Mesenchymal stem cell (in vitro differentiated cells and primary cell): ENCODE measurements at regions not wholly inside any gene's neighbourhood (a gene's known extent, or its start where the extent isn't known, plus 50 kb on each side); places are given as distances from the start of the nearest gene placed in this dataset.
"Not testable (repeated sequence)": the region's sequence is repeated elsewhere in the genome, so short reads cannot be mapped to it uniquely, and the experiment has no call there.

Experiments
- DNase-seq: peaks from one replicate; pipeline ENCODE4 v3.0.0-alpha.2; 2013
- H2AFZ ChIP-seq: one replicate; pipeline ENCODE4 v1.6.1; 2013; ENCODE audit warnings: low read depth, mild to moderate bottlenecking, control low read depth, inconsistent platforms, low read length, moderate library complexity
- H2AK5ac ChIP-seq: 2 replicates; pipeline ENCODE4 v1.6.1; 2013; ENCODE audit warnings: low read length, moderate library complexity, mild to moderate bottlenecking, inconsistent platforms; ENCODE audit not compliant: severe bottlenecking
- H2BK120ac ChIP-seq: one replicate; pipeline ENCODE4 v1.6.1; 2013; ENCODE audit warnings: low read depth, mild to moderate bottlenecking, inconsistent platforms, low read length, moderate library complexity
- H2BK12ac ChIP-seq, 2 experiments: one replicate each; pipeline ENCODE4 v1.6.1; 2013; ENCODE audit warnings: inconsistent platforms in 2 of 2, low read length in 2 of 2, mild to moderate bottlenecking in 2 of 2, moderate library complexity in 2 of 2, control low read depth in 1 of 2
- H2BK15ac ChIP-seq: one replicate; pipeline ENCODE4 v1.6.1; 2013; ENCODE audit warnings: mild to moderate bottlenecking, low read depth, inconsistent platforms; ENCODE audit not compliant: poor library complexity, severe bottlenecking
- H2BK5ac ChIP-seq: 2 replicates; pipeline ENCODE4 v1.6.1; 2013; ENCODE audit warnings: low read depth, mild to moderate bottlenecking, low read length, control low read depth, inconsistent platforms; ENCODE audit not compliant: poor library complexity, severe bottlenecking
- H3K14ac ChIP-seq, 2 experiments: one replicate each; pipeline ENCODE4 v1.6.1; 2013; ENCODE audit warnings: inconsistent platforms in 2 of 2, low read length in 2 of 2, control low read depth in 1 of 2, mild to moderate bottlenecking in 1 of 2, moderate library complexity in 1 of 2
- H3K18ac ChIP-seq, 2 experiments: one replicate each; pipeline ENCODE4 v1.6.1; 2013; ENCODE audit warnings: inconsistent platforms in 2 of 2, low read length in 2 of 2, control low read depth in 1 of 2, low read depth in 1 of 2, mild to moderate bottlenecking in 1 of 2
- H3K23ac ChIP-seq, 2 experiments: one replicate each; pipeline ENCODE4 v1.6.1; 2013; ENCODE audit warnings: inconsistent platforms in 2 of 2, low read length in 2 of 2, mild to moderate bottlenecking in 2 of 2, moderate library complexity in 2 of 2, control low read depth in 1 of 2
- H3K27ac ChIP-seq: 2 replicates; pipeline ENCODE4 v1.5.1; 2013; ENCODE audit warnings: mild to moderate bottlenecking, moderate library complexity, low read length, control low read depth, inconsistent platforms; ENCODE audit not compliant: poor library complexity, severe bottlenecking
- H3K27me3 ChIP-seq, 2 experiments: 2 replicates each; pipeline versions ENCODE4 v1.6.1 to v1.7.0; 2013; ENCODE audit warnings: low read length in 2 of 2, mild to moderate bottlenecking in 2 of 2, moderate library complexity in 2 of 2, control low read depth in 1 of 2, inconsistent platforms in 1 of 2; ENCODE audit not compliant: control insufficient read depth in 1 of 2, insufficient read depth in 1 of 2
- H3K36me3 ChIP-seq, 2 experiments: 2 replicates each; pipeline versions ENCODE4 v1.6.1 to v1.7.0; 2013; ENCODE audit warnings: low read length in 2 of 2, control low read depth in 1 of 2, inconsistent platforms in 1 of 2, low read depth in 1 of 2, mild to moderate bottlenecking in 1 of 2; ENCODE audit not compliant: insufficient read depth in 2 of 2, control insufficient read depth in 1 of 2
- H3K4ac ChIP-seq, 2 experiments: one replicate each; pipeline ENCODE4 v1.6.1; 2013; ENCODE audit warnings: inconsistent platforms in 2 of 2, low read length in 2 of 2, mild to moderate bottlenecking in 2 of 2, moderate library complexity in 2 of 2, control low read depth in 1 of 2, low read depth in 1 of 2
- H3K4me1 ChIP-seq: 2 replicates; pipeline ENCODE4 v1.6.1; 2013; ENCODE audit warnings: low read depth, low read length, control low read depth; ENCODE audit not compliant: control insufficient read depth, insufficient read depth
- H3K4me2 ChIP-seq: 2 replicates; pipeline ENCODE4 v1.6.1; 2013; ENCODE audit warnings: low read length, mild to moderate bottlenecking, inconsistent platforms; ENCODE audit not compliant: poor library complexity, severe bottlenecking
- H3K4me3 ChIP-seq, 2 experiments: 2 replicates each; pipeline versions ENCODE4 v1.5.1 to v1.7.0; 2013; ENCODE audit warnings: low read length in 2 of 2, mild to moderate bottlenecking in 2 of 2, control low read depth in 1 of 2, low read depth in 1 of 2; ENCODE audit not compliant: insufficient read depth in 1 of 2
- H3K79me1 ChIP-seq: replicated peaks from 2 replicates; pipeline ENCODE4 v1.6.1; 2013; ENCODE audit warnings: mild to moderate bottlenecking, control low read depth, low read length, inconsistent platforms; ENCODE audit not compliant: poor library complexity, severe bottlenecking
- H3K9ac ChIP-seq: 2 replicates; pipeline ENCODE4 v1.7.0; 2013; ENCODE audit warnings: mild to moderate bottlenecking, low read length, moderate library complexity
- H3K9me3 ChIP-seq: 2 replicates; pipeline ENCODE4 v1.7.0; 2013; ENCODE audit warnings: mild to moderate bottlenecking, low read length; ENCODE audit not compliant: control insufficient read depth
- H4K8ac ChIP-seq: one replicate; pipeline ENCODE4 v1.6.1; 2013; ENCODE audit warnings: inconsistent platforms, mild to moderate bottlenecking, low read length, moderate library complexity
- H4K91ac ChIP-seq: one replicate; pipeline ENCODE4 v1.6.1; 2013; ENCODE audit warnings: mild to moderate bottlenecking, low read length, inconsistent platforms
- WGBS: methylation state at CpG from one replicate; pipeline ENCODE4 v1.1.7; 2013; ENCODE audit warnings: mixed read lengths; 5-methylcytosine and 5-hydroxymethylcytosine counted together

- H3K9me3 ChIP-seq: peaks cover 13% of the 10 kb centered on the region
- not testable (repeated sequence) for H2BK12ac ChIP-seq, H3K27ac ChIP-seq, H4K91ac ChIP-seq, H2BK5ac ChIP-seq, H3K14ac ChIP-seq, H3K9ac ChIP-seq, DNase-seq, H3K79me1 ChIP-seq, H3K4ac ChIP-seq, H3K18ac ChIP-seq, H3K36me3 ChIP-seq, H2AFZ ChIP-seq, H2BK120ac ChIP-seq, H3K27me3 ChIP-seq, H2BK15ac ChIP-seq, H3K4me3 ChIP-seq, H4K8ac ChIP-seq, H3K4me1 ChIP-seq, H2AK5ac ChIP-seq, H3K4me2 ChIP-seq, H3K23ac ChIP-seq
- 84% methylated on average over 3 of the region's 3 CpGs for WGBS
These were observed 130.3 kb upstream of the ATF7IP start for GRCh38 chr12:14235176-14235575.

GRCh38 chr12:14236641-14237040, 128.8 kb upstream of the ATF7IP start:
- not testable (repeated sequence) for H3K14ac ChIP-seq, H3K27ac ChIP-seq, H3K4ac ChIP-seq, H2BK12ac ChIP-seq, H3K9me3 ChIP-seq, H2AFZ ChIP-seq, H3K4me3 ChIP-seq, H3K79me1 ChIP-seq, DNase-seq, H2AK5ac ChIP-seq, H3K4me2 ChIP-seq, H4K91ac ChIP-seq, H3K4me1 ChIP-seq, H3K27me3 ChIP-seq, H4K8ac ChIP-seq, H3K9ac ChIP-seq, H2BK15ac ChIP-seq, H3K36me3 ChIP-seq, H2BK120ac ChIP-seq, H3K23ac ChIP-seq, H2BK5ac ChIP-seq, H3K18ac ChIP-seq
- 93% methylated on average over 3 of the region's 3 CpGs for WGBS

- Histone ChIP-seq H3K27ac (no peak overlapping the region), H3K4me3 (no peak overlapping the region), H2AFZ (no peak overlapping the region), H4K8ac (no peak overlapping the region), H2BK12ac (no peak overlapping the region), H2BK5ac (no peak overlapping the region), H3K14ac (no peak overlapping the region), H2BK15ac (no peak overlapping the region), H3K27me3 (peaks cover 0 to 6% of the 10 kb centered on the region in 2 experiments), H3K36me3 (no peaks in the 10 kb centered on the region), H3K9me3 (peaks cover 11% of the 10 kb centered on the region), H2AK5ac (no peak overlapping the region), H2BK120ac (no peak overlapping the region), H3K79me1 (no peaks in the 10 kb centered on the region), H3K4me2 (no peak overlapping the region), H3K4ac (no peak overlapping the region), H3K4me1 (peaks cover 7% of the 10 kb centered on the region), H3K18ac (no peak overlapping the region), H3K23ac (no peak overlapping the region), H3K9ac (no peak overlapping the region), H4K91ac (no peak overlapping the region)
- peak; percentile 41 for DNase-seq
- WGBS: 74% methylated on average over 7 of the region's 8 CpGs
These were observed 127.2 kb upstream of the ATF7IP start for GRCh38 chr12:14238221-14238792.

GRCh38 chr12:14239350-14239934, 126.0 kb upstream of the ATF7IP start:
- H3K4ac ChIP-seq: no peak overlapping the region
- H3K4me1 ChIP-seq: peaks cover 7% of the 10 kb centered on the region
- no peak overlapping the region for H2AFZ ChIP-seq
- H3K23ac ChIP-seq: no peak overlapping the region
- peaks cover 22% of the 10 kb centered on the region for H3K9me3 ChIP-seq
- H2BK15ac ChIP-seq: no peak overlapping the region
- peak overlapping the region; percentile 8 for H2BK120ac ChIP-seq
- H3K27me3 ChIP-seq: peaks cover 0 to 6% of the 10 kb centered on the region in 2 experiments
- DNase-seq: peak; percentile 86
- H3K36me3 ChIP-seq: no peaks in the 10 kb centered on the region
- H3K14ac ChIP-seq: no peak overlapping the region
- H2BK12ac ChIP-seq: no peak overlapping the region
- peak overlapping the region in 1 of 2 experiments; percentile 70 for H3K18ac ChIP-seq
- H3K9ac ChIP-seq: peak overlapping the region; percentile 70
- no peak overlapping the region for H2BK5ac ChIP-seq
- 23% methylated on average over 12 of the region's 13 CpGs for WGBS
- H2AK5ac ChIP-seq: no peak overlapping the region
- no peaks in the 10 kb centered on the region for H3K79me1 ChIP-seq
- H3K4me2 ChIP-seq: peak overlapping the region; percentile 10
- no peak overlapping the region for H3K27ac ChIP-seq
- H4K8ac ChIP-seq: no peak overlapping the region
- H4K91ac ChIP-seq: no peak overlapping the region
- peak overlapping the region in 1 of 2 experiments; percentile 49 for H3K4me3 ChIP-seq
